ENCODE measurements at regions not wholly inside any gene's neighbourhood (a gene's known extent, or its start where the extent isn't known, plus 50 kb on each side); places are given as distances from the start of the nearest gene placed in this dataset.

DNA sequence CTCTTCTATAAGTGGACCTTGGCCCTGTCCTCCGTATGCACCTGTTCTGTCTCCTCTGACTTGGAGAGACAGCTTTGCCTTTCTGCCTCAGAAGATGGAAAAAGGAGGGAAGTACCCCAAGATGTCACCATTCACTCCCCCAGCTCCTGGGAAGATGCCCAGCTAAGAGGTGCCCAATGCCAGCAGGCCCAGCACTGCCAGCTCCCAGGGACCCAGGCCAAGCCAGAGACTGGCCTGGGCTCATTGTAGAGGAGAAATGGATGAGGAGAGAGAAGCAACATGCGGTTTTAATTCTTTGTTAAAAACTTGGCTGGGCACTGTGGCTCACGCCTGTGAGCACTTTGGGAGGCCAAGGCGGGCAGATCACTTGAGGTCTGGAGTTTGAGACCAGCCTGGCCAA lies 111.5 kb upstream of the ZNF507 start:
- Histone ChIP-seq H4K8ac (ENCODE audit: extremely low read depth, insufficient read depth, low read length) (no peak overlapping the region), H3K9me3 (ENCODE audit: insufficient read depth in 2 of 2, low read depth in 1 of 2, low read length in 1 of 2) (no peaks in the 10 kb centered on the region), H3K4ac (replicated peaks; ENCODE audit: insufficient read length, low read depth, low read length) (no peak overlapping the region), H3K23ac (ENCODE audit: insufficient read length) (no peak overlapping the region), H3K14ac (ENCODE audit: insufficient read length) (no peak overlapping the region), H3K36me3 (ENCODE audit: control insufficient read depth in 2 of 4, insufficient read depth in 4 of 4, low read length in 3 of 4) (no peaks in the 10 kb centered on the region), H3K4me1 (replicated peaks in 1 of 4; ENCODE audit: control insufficient read depth in 3 of 4, insufficient read depth in 4 of 4, low read length in 3 of 4) (no peaks in the 10 kb centered on the region), H3K4me3 (ENCODE audit: extremely low read depth in 1 of 4, insufficient read depth in 2 of 4, low read depth in 3 of 4, low read length in 4 of 4) (no peak overlapping the region), H3K23me2 (ENCODE audit: low read depth, low read length) (no peaks in the 10 kb centered on the region), H3K4me2 (ENCODE audit: insufficient read depth in 1 of 2, low read depth in 2 of 2, low read length in 2 of 2) (no peak overlapping the region), H4K20me1 (replicated peaks in 1 of 2; ENCODE audit: control insufficient read depth in 1 of 2, insufficient read depth in 2 of 2, low read length in 2 of 2) (no peaks in the 10 kb centered on the region), H3K79me2 (ENCODE audit: control insufficient read depth in 1 of 2, insufficient read depth in 2 of 2, low read length in 2 of 2) (no peaks in the 10 kb centered on the region), H2BK20ac (ENCODE audit: low read length) (no peak overlapping the region), H4K91ac (replicated peaks; ENCODE audit: insufficient read length, low read length) (no peak overlapping the region), H2BK120ac (replicated peaks; ENCODE audit: low read depth, low read length) (no peak overlapping the region), H3K9ac (replicated peaks in 1 of 4; ENCODE audit: extremely low read depth in 1 of 4, low read depth in 3 of 4, low read length in 3 of 4) (no peak overlapping the region), H2BK5ac (ENCODE audit: low read depth, low read length) (no peak overlapping the region), H2AFZ (ENCODE audit: low read length) (no peak overlapping the region), H4K5ac (ENCODE audit: insufficient read length, low read depth, low read length) (no peak overlapping the region), H3K27ac (ENCODE audit: low read depth, low read length) (no peak overlapping the region), H2BK12ac (ENCODE audit: low read depth, low read length) (no peak overlapping the region), H3K79me1 (ENCODE audit: low read depth, low read length) (no peaks in the 10 kb centered on the region), H2AK5ac (ENCODE audit: low read depth, low read length) (no peak overlapping the region), H2BK15ac (ENCODE audit: low read length) (no peak overlapping the region), H3K27me3 (replicated peaks in 1 of 4; ENCODE audit: control insufficient read depth in 3 of 4, extremely low read depth in 1 of 4, insufficient read depth in 3 of 4, low read length in 3 of 4) (no peaks in the 10 kb centered on the region; a peak in 1 of 7 replicates), H3K56ac (replicated peaks; ENCODE audit: insufficient read length, low read depth, low read length) (no peak overlapping the region), H3K18ac (ENCODE audit: extremely low read depth, low read length) (no peak overlapping the region)
- ChIA-PET CTCF (ENCODE audit: partially characterized antibody) (interaction anchor here (1.4 kb wide), 1 partner anchor 9 kb away, joined by 3 read pairs; no protein-coding TSS in a partner anchor), POLR2A (ENCODE audit: partially characterized antibody) (no interaction called here)
- DNase-seq (ENCODE audit: low read depth in 1 of 2, low spot score in 2 of 2) (no peak), FAIRE-seq (no peak)
- no peak for TF ChIP-seq JUND (IDR thresholded peaks at IDR 0.05; ENCODE audit: low read length)
- no peak for TF ChIP-seq TAF1 (IDR thresholded peaks at IDR 0.05; ENCODE audit: low read depth, low read length)
- TF ChIP-seq, protein P1, sequence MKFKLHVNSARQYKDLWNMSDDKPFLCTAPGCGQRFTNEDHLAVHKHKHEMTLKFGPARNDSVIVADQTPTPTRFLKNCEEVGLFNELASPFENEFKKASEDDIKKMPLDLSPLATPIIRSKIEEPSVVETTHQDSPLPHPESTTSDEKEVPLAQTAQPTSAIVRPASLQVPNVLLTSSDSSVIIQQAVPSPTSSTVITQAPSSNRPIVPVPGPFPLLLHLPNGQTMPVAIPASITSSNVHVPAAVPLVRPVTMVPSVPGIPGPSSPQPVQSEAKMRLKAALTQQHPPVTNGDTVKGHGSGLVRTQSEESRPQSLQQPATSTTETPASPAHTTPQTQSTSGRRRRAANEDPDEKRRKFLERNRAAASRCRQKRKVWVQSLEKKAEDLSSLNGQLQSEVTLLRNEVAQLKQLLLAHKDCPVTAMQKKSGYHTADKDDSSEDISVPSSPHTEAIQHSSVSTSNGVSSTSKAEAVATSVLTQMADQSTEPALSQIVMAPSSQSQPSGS (IDR thresholded peaks at IDR 0.05; ENCODE audit: low read length) = no peak
- no peak for TF ChIP-seq CHD2 (IDR thresholded peaks at IDR 0.05; ENCODE audit: low read length)
- TF ChIP-seq PHF8 (conservative IDR thresholded peaks at IDR 0.05; ENCODE audit: low read depth, low read length) = no peak
- TF ChIP-seq EZH2 (IDR thresholded peaks at IDR 0.05; ENCODE audit: low read depth, low read length, severe bottlenecking) = no peak
- TF ChIP-seq, protein P2, sequence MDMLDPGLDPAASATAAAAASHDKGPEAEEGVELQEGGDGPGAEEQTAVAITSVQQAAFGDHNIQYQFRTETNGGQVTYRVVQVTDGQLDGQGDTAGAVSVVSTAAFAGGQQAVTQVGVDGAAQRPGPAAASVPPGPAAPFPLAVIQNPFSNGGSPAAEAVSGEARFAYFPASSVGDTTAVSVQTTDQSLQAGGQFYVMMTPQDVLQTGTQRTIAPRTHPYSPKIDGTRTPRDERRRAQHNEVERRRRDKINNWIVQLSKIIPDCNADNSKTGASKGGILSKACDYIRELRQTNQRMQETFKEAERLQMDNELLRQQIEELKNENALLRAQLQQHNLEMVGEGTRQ (IDR thresholded peaks at IDR 0.05; ENCODE audit: low read length) = no peak
- TF ChIP-seq SP2 (IDR thresholded peaks at IDR 0.05; ENCODE audit: low read length) = no peak
- no peak for TF ChIP-seq KDM4A (IDR thresholded peaks at IDR 0.05; ENCODE audit: low read depth, low read length, severe bottlenecking)
- no peak for TF ChIP-seq JUN (IDR thresholded peaks at IDR 0.05; ENCODE audit: low read depth, low read length)
- TF ChIP-seq BRCA1 (IDR thresholded peaks at IDR 0.05; ENCODE audit: low read depth, low read length) = no peak
- no peak for TF ChIP-seq EP300 (IDR thresholded peaks at IDR 0.05; ENCODE audit: borderline replicate concordance in 1 of 2, low read depth in 2 of 2, low read length in 2 of 2)
- 93% methylated on average over 4 of the region's 4 CpGs; no CpG with 5 or more reads in 1 of the 2 experiments for WGBS, 2 experiments (ENCODE audit: extremely low coverage in 1 of 2, insufficient coverage in 1 of 2, insufficient read length in 1 of 2, insufficient replicate concordance in 2 of 2, low coverage in 1 of 2, low lambda C conversion rate in 2 of 2, missing lambda C conversion rate in 1 of 2)
